Kidney (tissue), 13 donors: ENCODE measurements at regions not wholly inside any gene's neighbourhood (a gene's known extent, or its start where the extent isn't known, plus 50 kb on each side); places are given as distances from the start of the nearest gene placed in this dataset.

Experiments
- DNase-seq, 5 donors: peaks; one replicate each; pipeline ENCODE4 v3.0.0-alpha.2; 2013 to 2020
- FAIRE-seq: peaks from 2 replicates; lab custom pipeline; 2012; peaks lifted over from hg19 to GRCh38; lab: Jason Lieb, UNC
- H3K27ac ChIP-seq, 2 donors: one replicate each; pipeline ENCODE4 v1.7.0; 2013; ENCODE audit warnings: low read depth in 2 of 2, low read length in 2 of 2, inconsistent platforms in 1 of 2
- H3K27me3 ChIP-seq: one replicate; pipeline ENCODE4 v1.7.1; 2013; ENCODE audit warnings: low read length, inconsistent platforms; ENCODE audit not compliant: control insufficient read depth, insufficient read depth
- H3K36me3 ChIP-seq, 3 donors: one replicate each; pipeline versions ENCODE4 v1.7.0 to v1.7.1; 2013; ENCODE audit warnings: low read length in 3 of 3, control low read depth in 1 of 3, inconsistent platforms in 1 of 3; ENCODE audit not compliant: insufficient read depth in 3 of 3, control insufficient read depth in 2 of 3
- H3K4me1 ChIP-seq, 3 donors: one replicate each; pipeline versions ENCODE4 v1.7.0 to v1.7.1; 2013; ENCODE audit warnings: low read length in 3 of 3, inconsistent platforms in 1 of 3, low read depth in 1 of 3; ENCODE audit not compliant: control insufficient read depth in 2 of 3, insufficient read depth in 2 of 3
- H3K4me3 ChIP-seq, 3 donors: one replicate each; pipeline versions ENCODE4 v1.7.0 to v1.8.1; 2013; ENCODE audit warnings: low read length in 3 of 3, control low read depth in 1 of 3, inconsistent platforms in 1 of 3
- H3K9ac ChIP-seq, 3 donors: one replicate each; pipeline versions ENCODE4 v1.7.0 to v1.7.1; 2013; ENCODE audit warnings: low read length in 3 of 3, control low read depth in 1 of 3, inconsistent platforms in 1 of 3
- H3K9me3 ChIP-seq, 3 donors: one replicate each; pipeline versions ENCODE4 v1.7.0 to v1.7.1; 2013; ENCODE audit warnings: low read length in 3 of 3, control low read depth in 1 of 3, inconsistent platforms in 1 of 3; ENCODE audit not compliant: control insufficient read depth in 2 of 3, insufficient read depth in 1 of 3
- CTCF ChIP-seq: IDR thresholded peaks from 3 replicates; pipeline ENCODE4 v1.5.1; 2012; ENCODE audit warnings: mild to moderate bottlenecking, moderate library complexity, borderline replicate concordance; ENCODE audit not compliant: insufficient read depth; ENCODE audit errors: extremely low read depth
- intact Hi-C: fragments of 100-400 bp; cut with DNase I; formaldehyde crosslinking; loops from one replicate; pipeline ENCODE4 v1.11.1; 2022
- donor health status: control.
- donor health status: control.
- donor health status: control.
- donor health status: control.
- donor health status: control.
- donor health status: DM: yes; HTN: yes; CAD: no.
- donor health status: Normal renal cell carcinoma (clear cell type).

- Histone ChIP-seq H3K36me3 (no peaks in the 10 kb centered on the region), H3K27me3 (no peaks in the 10 kb centered on the region), H3K27ac (no peak overlapping the region), H3K4me1 (no peaks in the 10 kb centered on the region), H3K4me3 (no peak overlapping the region), H3K9ac (no peak overlapping the region), H3K9me3 (no peaks in the 10 kb centered on the region)
- no peak for TF ChIP-seq CTCF
- FAIRE-seq (no peak), DNase-seq (no peak)
- intact Hi-C loops, result no loop called here
Observed at GRCh38 chr4:124954046-124954445, 241.5 kb upstream of the ANKRD50 start.

- Histone ChIP-seq H3K4me1 (no peaks in the 10 kb centered on the region), H3K9ac (no peak overlapping the region), H3K36me3 (no peaks in the 10 kb centered on the region), H3K27ac (no peak overlapping the region), H3K4me3 (no peak overlapping the region), H3K9me3 (no peaks in the 10 kb centered on the region), H3K27me3 (no peaks in the 10 kb centered on the region)
- TF ChIP-seq CTCF, result no peak
- DNase-seq, result no peak
- FAIRE-seq, result no peak
- intact Hi-C loops, result no loop called here
Observed at GRCh38 chr4:124953486-124953885, 241.0 kb upstream of the ANKRD50 start.

DNA sequence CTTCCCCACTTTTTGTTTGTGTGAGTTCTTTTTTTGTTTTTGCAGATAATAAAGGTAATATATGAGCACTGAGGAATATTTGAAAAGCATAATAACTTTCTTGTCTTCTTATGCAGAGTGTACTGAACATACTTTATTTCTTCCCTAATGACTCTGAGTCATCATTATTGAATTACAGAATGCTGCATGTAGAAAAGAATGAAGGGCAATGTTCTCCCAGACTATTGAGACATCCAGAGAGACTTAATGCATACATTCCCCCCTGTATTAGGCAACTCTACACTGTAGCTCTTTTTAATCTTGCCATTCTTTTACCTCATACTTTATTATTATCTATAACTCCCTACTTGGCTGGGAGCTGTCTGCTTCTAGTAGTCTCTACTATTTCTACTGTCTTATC, 240.5 kb upstream of the ANKRD50 start:
- TF ChIP-seq CTCF, result no peak
- H3K4me3 ChIP-seq, result no peak overlapping the region
- H3K27ac ChIP-seq, result no peak overlapping the region
- H3K27me3 ChIP-seq, result no peaks in the 10 kb centered on the region
- no peak for DNase-seq
- H3K9ac ChIP-seq, result no peak overlapping the region
- intact Hi-C loops, result no loop called here
- no peaks in the 10 kb centered on the region for H3K9me3 ChIP-seq
- H3K36me3 ChIP-seq, result no peaks in the 10 kb centered on the region
- no peaks in the 10 kb centered on the region for H3K4me1 ChIP-seq
- no peak for FAIRE-seq

- no peak for FAIRE-seq
Observed at GRCh38 chr4:124952601-124953000, 240.1 kb upstream of the ANKRD50 start.

More at GRCh38 chr4:124952601-124953000, 240.1 kb upstream of the ANKRD50 start:
- H3K36me3 ChIP-seq, result no peaks in the 10 kb centered on the region
- no peak overlapping the region for H3K4me3 ChIP-seq
- TF ChIP-seq CTCF, result no peak
- H3K9me3 ChIP-seq, result no peaks in the 10 kb centered on the region
- DNase-seq, result no peak
- no peak overlapping the region for H3K27ac ChIP-seq
- no peaks in the 10 kb centered on the region for H3K27me3 ChIP-seq
- intact Hi-C loops, result no loop called here
- no peaks in the 10 kb centered on the region for H3K4me1 ChIP-seq
- H3K9ac ChIP-seq, result no peak overlapping the region
